ENCODE measurements at regions not wholly inside any gene's neighbourhood (a gene's known extent, or its start where the extent isn't known, plus 50 kb on each side); places are given as distances from the start of the nearest gene placed in this dataset.

DNA sequence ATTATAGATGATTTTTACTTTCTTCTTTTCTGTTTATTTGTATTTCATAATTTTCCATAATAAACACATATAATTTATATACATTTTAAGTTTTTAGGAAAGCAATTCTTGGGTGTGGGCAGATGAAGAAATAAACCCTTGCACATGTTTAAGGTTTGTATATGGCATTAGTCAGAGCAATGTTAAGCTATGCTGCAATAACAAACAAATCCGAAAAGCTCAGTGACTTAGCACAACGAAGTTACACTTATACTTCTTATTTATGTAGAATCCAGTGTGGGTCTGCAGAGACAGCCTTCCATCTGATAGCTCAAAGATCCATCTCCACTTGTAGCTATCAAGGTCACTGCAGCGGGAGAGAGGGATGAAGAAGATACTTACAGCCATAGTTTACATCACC, 68.5 kb upstream of the BARX2 start:
- Histone ChIP-seq H3K27ac (no peak overlapping the region), H3K4me3 (no peak overlapping the region), H3K27me3 (no peaks in the 10 kb centered on the region), H3K4me1 (no peaks in the 10 kb centered on the region), H3K9me3 (no peaks in the 10 kb centered on the region), H3K36me3 (no peaks in the 10 kb centered on the region)
- no peak for DNase-seq (ENCODE audit: low spot score in 2 of 2)
- TF ChIP-seq POLR2A (IDR thresholded peaks at IDR 0.05): no peak
- TF ChIP-seq, protein P1, sequence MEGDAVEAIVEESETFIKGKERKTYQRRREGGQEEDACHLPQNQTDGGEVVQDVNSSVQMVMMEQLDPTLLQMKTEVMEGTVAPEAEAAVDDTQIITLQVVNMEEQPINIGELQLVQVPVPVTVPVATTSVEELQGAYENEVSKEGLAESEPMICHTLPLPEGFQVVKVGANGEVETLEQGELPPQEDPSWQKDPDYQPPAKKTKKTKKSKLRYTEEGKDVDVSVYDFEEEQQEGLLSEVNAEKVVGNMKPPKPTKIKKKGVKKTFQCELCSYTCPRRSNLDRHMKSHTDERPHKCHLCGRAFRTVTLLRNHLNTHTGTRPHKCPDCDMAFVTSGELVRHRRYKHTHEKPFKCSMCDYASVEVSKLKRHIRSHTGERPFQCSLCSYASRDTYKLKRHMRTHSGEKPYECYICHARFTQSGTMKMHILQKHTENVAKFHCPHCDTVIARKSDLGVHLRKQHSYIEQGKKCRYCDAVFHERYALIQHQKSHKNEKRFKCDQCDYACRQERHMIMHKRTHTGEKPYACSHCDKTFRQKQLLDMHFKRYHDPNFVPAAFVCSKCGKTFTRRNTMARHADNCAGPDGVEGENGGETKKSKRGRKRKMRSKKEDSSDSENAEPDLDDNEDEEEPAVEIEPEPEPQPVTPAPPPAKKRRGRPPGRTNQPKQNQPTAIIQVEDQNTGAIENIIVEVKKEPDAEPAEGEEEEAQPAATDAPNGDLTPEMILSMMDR (IDR thresholded peaks at IDR 0.05): no peak
- no peak for TF ChIP-seq POLR2AphosphoS5 (IDR thresholded peaks at IDR 0.05)
- intact Hi-C loops (cut with DNase I; ENCODE audit: low total_unique reads): no loop called here

DNA sequence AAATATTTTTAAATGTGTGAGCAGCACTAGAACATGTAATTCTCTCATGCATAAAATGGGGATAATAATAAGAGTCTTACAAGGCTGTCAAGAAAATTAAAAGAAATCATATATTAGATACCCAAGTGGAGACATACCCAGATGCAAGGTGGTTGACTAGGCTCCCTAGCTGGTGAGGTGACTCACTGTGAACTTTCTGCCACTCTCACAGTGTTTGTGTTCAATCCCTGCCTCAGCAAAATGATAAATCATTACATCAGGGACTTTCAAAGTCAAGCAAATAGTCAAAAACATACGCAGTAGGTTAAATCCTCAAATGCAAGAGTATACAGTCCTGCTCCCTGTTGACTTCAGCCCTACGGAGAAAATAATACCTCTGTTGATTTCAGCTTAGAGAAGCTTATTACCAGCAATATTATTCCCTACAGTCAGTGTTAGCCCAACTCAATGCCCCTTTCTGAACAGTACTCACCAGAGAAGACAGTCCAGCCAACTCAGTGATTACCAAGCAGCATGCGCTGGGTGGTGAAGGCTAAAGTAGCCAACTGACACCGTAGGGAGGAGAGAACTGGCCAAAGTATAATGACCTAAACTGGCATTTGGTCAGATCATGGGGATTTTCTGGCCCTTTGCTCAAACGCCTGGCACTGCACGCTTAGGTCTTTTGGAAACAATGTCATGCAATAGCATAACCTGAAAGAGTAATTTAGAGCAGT, 73.1 kb upstream of the BARX2 start:
- H3K27me3 ChIP-seq: no peaks in the 10 kb centered on the region
- H3K4me3 ChIP-seq: no peak overlapping the region
- H3K9me3 ChIP-seq: no peaks in the 10 kb centered on the region
- no peaks in the 10 kb centered on the region for H3K36me3 ChIP-seq
- no peak for TF ChIP-seq POLR2A (IDR thresholded peaks at IDR 0.05)
- TF ChIP-seq POLR2AphosphoS5 (IDR thresholded peaks at IDR 0.05): no peak
- TF ChIP-seq, protein P1 (IDR thresholded peaks at IDR 0.05): no peak
- no peak for DNase-seq (ENCODE audit: low spot score in 2 of 2)
- intact Hi-C loops (cut with DNase I; ENCODE audit: low total_unique reads): no loop called here
- H3K4me1 ChIP-seq: no peaks in the 10 kb centered on the region
- H3K27ac ChIP-seq: no peak overlapping the region

DNA sequence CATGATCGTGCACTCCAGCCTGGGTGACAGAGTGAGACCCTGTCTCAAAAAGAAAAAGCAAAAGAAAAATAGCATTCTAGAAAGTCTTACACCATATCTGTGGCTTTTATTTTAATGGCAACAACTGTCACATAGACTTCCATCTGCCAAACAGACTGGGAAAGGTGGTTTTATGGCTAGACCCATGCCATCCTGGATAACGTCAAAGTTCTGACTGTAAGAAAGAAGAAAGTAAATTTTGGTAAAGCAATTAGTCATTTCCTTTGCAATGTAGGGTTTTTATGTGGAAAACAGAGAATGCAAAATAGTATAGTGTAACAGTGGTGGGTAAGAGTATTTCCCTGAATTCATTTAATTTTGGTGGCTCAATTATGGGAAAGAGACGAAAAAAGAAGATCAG, 75.5 kb upstream of the BARX2 start:
- intact Hi-C loops (cut with DNase I; ENCODE audit: low total_unique reads): no loop called here
- no peak overlapping the region for H3K27ac ChIP-seq

DNA sequence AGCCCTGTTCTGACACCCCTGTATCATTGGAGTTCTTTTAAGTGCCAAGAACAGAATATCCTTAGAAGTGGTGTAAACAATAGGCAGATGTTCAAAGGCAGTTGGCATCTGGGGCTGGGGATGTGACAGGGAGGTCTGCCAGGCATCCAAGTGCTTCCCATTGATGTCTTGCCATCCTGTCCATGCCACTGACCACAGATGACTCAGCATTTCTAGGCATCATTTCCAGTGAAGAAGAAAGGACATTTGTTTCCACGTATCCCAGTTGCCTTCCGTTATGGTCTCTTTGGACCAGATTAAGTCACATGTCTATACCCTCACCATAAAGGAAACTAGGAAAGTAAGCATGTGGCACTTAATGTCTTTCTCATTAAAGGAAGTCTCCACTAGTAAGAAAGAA, 76.7 kb upstream of the BARX2 start:
- TF ChIP-seq POLR2AphosphoS5 (IDR thresholded peaks at IDR 0.05): no peak
- no peak for TF ChIP-seq POLR2A (IDR thresholded peaks at IDR 0.05)
- TF ChIP-seq, protein P1 (IDR thresholded peaks at IDR 0.05): no peak
- Histone ChIP-seq H3K4me3 (no peak overlapping the region), H3K27me3 (no peaks in the 10 kb centered on the region), H3K4me1 (no peaks in the 10 kb centered on the region), H3K9me3 (no peaks in the 10 kb centered on the region), H3K27ac (no peak overlapping the region), H3K36me3 (no peaks in the 10 kb centered on the region)
- DNase-seq (ENCODE audit: low spot score in 2 of 2): no peak
- intact Hi-C loops (cut with DNase I; ENCODE audit: low total_unique reads): no loop called here

More for the DNA sequence above, 75.5 kb upstream of the BARX2 start:
- Histone ChIP-seq H3K36me3 (no peaks in the 10 kb centered on the region), H3K9me3 (no peaks in the 10 kb centered on the region), H3K27me3 (no peaks in the 10 kb centered on the region), H3K4me1 (no peaks in the 10 kb centered on the region), H3K4me3 (no peak overlapping the region)
- TF ChIP-seq POLR2A (IDR thresholded peaks at IDR 0.05): no peak
- TF ChIP-seq, protein P1 (IDR thresholded peaks at IDR 0.05): no peak
- TF ChIP-seq POLR2AphosphoS5 (IDR thresholded peaks at IDR 0.05): no peak
- no peak for DNase-seq (ENCODE audit: low spot score in 2 of 2)

DNA sequence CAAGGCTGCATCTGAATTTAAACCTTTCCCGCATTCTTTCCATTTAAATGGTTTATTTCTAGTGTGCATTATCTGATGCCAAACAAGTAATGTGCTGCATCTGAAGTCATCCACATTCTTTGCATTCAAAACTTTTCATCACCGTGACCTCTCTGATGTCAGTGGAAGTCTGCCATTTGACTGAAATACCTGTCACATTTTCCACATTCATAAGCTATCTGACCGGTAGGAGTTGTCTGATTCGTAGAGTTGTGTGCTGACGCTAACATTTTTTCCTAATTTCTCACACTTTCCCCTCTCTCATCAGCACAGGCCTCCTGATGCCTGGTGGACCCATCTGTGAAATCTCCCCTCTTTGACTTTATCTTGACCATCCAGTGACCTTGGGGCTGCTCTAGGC, 79.9 kb upstream of the BARX2 start:
- Histone ChIP-seq H3K36me3 (no peaks in the 10 kb centered on the region), H3K27ac (no peak overlapping the region), H3K4me3 (no peak overlapping the region), H3K9me3 (no peaks in the 10 kb centered on the region), H3K4me1 (no peaks in the 10 kb centered on the region), H3K27me3 (no peaks in the 10 kb centered on the region)
- DNase-seq (ENCODE audit: low spot score in 2 of 2): no peak
- TF ChIP-seq, protein P1 (IDR thresholded peaks at IDR 0.05): no peak
- no peak for TF ChIP-seq POLR2A (IDR thresholded peaks at IDR 0.05)
- TF ChIP-seq POLR2AphosphoS5 (IDR thresholded peaks at IDR 0.05): no peak
- intact Hi-C loops (cut with DNase I; ENCODE audit: low total_unique reads): no loop called here

Data from breast epithelium (tissue), 4 donors.